HEK293 (cell line): ENCODE measurements at regions not wholly inside any gene's neighbourhood (a gene's known extent, or its start where the extent isn't known, plus 50 kb on each side); places are given as distances from the start of the nearest gene placed in this dataset.

ENCODE experiments used
- BCL6B ChIP-seq: fragments of 450-650 bp; formaldehyde crosslinking; IDR thresholded peaks from 2 replicates; pipeline ENCODE4 v1.5.1; 2017; ENCODE audit warnings: missing biosample characterization, missing genetic modification characterization
- GFI1B ChIP-seq: fragments of 450-650 bp; formaldehyde crosslinking; IDR thresholded peaks from 2 replicates; pipeline ENCODE4 v1.5.1; 2016; ENCODE audit warnings: missing biosample characterization, missing genetic modification characterization
- PRDM4 ChIP-seq: fragments of 450-650 bp; formaldehyde crosslinking; IDR thresholded peaks from 2 replicates; pipeline ENCODE4 v1.5.1; 2017; ENCODE audit warnings: missing biosample characterization, missing genetic modification characterization
- SALL2 ChIP-seq: fragments of 450-650 bp; formaldehyde crosslinking; IDR thresholded peaks from 2 replicates; pipeline ENCODE4 v1.5.0; 2017; ENCODE audit warnings: missing biosample characterization, mild to moderate bottlenecking, missing genetic modification characterization, borderline replicate concordance
- YY2 ChIP-seq: fragments of 450-650 bp; formaldehyde crosslinking; IDR thresholded peaks from 2 replicates; pipeline ENCODE4 v1.5.1; 2016; ENCODE audit warnings: missing biosample characterization, missing genetic modification characterization
- ZBTB11 ChIP-seq: fragments of 450-650 bp; formaldehyde crosslinking; conservative IDR thresholded peaks from 2 replicates; pipeline ENCODE4 v1.5.1; 2016; ENCODE audit warnings: low read depth, missing biosample characterization, missing genetic modification characterization
- ZBTB7A ChIP-seq: fragments of 450-650 bp; formaldehyde crosslinking; IDR thresholded peaks from 2 replicates; pipeline ENCODE4 v1.5.1; 2016; ENCODE audit warnings: low read depth, missing biosample characterization, missing genetic modification characterization
- ZIC2 ChIP-seq: fragments of 450-650 bp; formaldehyde crosslinking; IDR thresholded peaks from 2 replicates; pipeline ENCODE4 v1.5.1; 2016; ENCODE audit warnings: missing biosample characterization, missing genetic modification characterization
- ZNF114 ChIP-seq: fragments of 450-650 bp; formaldehyde crosslinking; IDR thresholded peaks from 2 replicates; pipeline ENCODE4 v1.5.0; 2017; ENCODE audit warnings: missing biosample characterization, missing genetic modification characterization
- ZNF624 ChIP-seq: fragments of 450-650 bp; formaldehyde crosslinking; IDR thresholded peaks from 2 replicates; pipeline ENCODE4 v1.5.1; 2017; ENCODE audit warnings: missing biosample characterization, missing genetic modification characterization
- ZNF837 ChIP-seq: fragments of 450-650 bp; formaldehyde crosslinking; IDR thresholded peaks from 2 replicates; pipeline ENCODE4 v1.5.1; 2016; ENCODE audit warnings: missing biosample characterization, missing genetic modification characterization
- TF ChIP-seq, protein P1 (sequence below): fragments of 450-650 bp; formaldehyde crosslinking; IDR thresholded peaks from 2 replicates; pipeline ENCODE4 v1.5.1; 2016; ENCODE audit warnings: missing biosample characterization, missing genetic modification characterization

- TF ChIP-seq, protein P1, sequence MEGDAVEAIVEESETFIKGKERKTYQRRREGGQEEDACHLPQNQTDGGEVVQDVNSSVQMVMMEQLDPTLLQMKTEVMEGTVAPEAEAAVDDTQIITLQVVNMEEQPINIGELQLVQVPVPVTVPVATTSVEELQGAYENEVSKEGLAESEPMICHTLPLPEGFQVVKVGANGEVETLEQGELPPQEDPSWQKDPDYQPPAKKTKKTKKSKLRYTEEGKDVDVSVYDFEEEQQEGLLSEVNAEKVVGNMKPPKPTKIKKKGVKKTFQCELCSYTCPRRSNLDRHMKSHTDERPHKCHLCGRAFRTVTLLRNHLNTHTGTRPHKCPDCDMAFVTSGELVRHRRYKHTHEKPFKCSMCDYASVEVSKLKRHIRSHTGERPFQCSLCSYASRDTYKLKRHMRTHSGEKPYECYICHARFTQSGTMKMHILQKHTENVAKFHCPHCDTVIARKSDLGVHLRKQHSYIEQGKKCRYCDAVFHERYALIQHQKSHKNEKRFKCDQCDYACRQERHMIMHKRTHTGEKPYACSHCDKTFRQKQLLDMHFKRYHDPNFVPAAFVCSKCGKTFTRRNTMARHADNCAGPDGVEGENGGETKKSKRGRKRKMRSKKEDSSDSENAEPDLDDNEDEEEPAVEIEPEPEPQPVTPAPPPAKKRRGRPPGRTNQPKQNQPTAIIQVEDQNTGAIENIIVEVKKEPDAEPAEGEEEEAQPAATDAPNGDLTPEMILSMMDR (tag by site-specific recombination), result no peak
- no peak for TF ChIP-seq GFI1B (tag by site-specific recombination)
- TF ChIP-seq YY2 (tag by site-specific recombination), result no peak
- no peak for TF ChIP-seq SALL2
- TF ChIP-seq PRDM4 (tag by site-specific recombination), result no peak
- no peak for TF ChIP-seq ZBTB11 (tag by site-specific recombination)
- TF ChIP-seq ZNF114 (tag by site-specific recombination), result no peak
- no peak for TF ChIP-seq ZNF837 (tag by site-specific recombination)
- TF ChIP-seq BCL6B (tag by site-specific recombination), result no peak
- no peak for TF ChIP-seq ZIC2
- no peak for TF ChIP-seq ZBTB7A (tag by site-specific recombination)
- TF ChIP-seq ZNF624 (tag by site-specific recombination), result no peak
These were observed 60.1 kb upstream of the PLEKHG1 start for GRCh38 chr6:150539568-150539967.
